Dedifferentiated amniotic fluid mesenchymal stem cell (primary cell): ENCODE measurements at regions not wholly inside any gene's neighbourhood (a gene's known extent, or its start where the extent isn't known, plus 50 kb on each side); places are given as distances from the start of the nearest gene placed in this dataset.
"Not testable (repeated sequence)": the region's sequence is repeated elsewhere in the genome, so short reads cannot be mapped to it uniquely, and the experiment has no call there.

Experiments used
- DNase-seq: peaks from one replicate; pipeline ENCODE4 v3.0.0-alpha.2; 2016; ENCODE audit errors: extremely low spot score

DNA sequence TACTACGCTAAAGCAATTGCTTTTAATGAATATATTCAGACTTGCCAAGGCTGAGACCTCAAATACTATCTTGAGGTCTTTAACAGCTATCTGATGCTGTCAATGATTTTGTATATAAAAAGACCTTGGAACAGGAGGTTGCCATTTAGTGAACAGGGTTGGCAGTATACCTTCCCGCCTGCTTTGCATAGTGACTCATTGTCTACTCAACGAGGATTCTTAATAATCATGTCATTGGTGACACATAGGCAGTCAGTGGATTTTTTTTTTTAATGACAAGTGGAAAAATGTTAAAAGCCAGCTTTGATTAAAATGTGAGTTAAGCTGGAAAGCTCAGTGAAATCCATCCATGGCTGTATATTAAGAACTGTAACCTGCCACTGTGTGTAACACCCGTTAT, 164.0 kb downstream of the ASMT start:
- DNase-seq = no peak

DNA sequence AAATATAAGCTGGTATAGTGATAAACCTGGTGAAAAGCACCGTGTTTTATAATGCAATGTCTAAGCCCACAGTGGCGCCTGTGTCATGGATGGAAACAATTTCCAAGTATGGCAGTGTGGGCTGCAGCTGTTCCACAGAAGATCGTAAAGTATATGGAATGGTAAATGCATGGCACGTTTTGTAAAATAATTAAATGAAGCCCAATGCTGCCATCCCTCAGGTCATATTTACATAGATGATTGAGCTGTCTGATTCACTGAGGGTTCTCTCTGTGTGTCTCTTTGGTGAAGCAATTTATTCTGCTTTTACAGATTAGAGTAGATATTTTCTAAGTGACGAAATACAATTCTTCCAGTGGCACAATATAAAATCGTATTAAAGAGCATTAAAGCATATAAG, 164.8 kb downstream of the ASMT start:
- DNase-seq = no peak

DNA sequence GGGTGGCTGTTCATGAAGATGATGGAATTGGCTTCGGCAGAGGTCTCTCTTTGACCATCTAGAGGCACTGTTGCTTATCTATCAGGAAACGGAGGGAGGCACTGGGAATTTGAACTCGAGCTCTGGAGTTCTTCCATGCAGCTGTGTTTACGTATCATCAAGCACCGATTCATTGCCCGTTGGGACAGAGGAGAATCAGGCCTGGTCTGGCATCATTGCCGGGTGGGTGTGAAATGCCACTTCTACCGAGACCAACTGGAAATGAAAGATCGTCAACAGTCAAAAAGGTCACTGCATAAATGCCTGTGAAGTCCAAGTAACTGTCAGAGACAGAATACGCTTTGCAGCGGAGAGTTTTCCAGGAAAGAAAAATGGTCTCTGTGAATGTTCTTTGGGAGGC, 166.9 kb downstream of the ASMT start:
- DNase-seq = no peak

DNA sequence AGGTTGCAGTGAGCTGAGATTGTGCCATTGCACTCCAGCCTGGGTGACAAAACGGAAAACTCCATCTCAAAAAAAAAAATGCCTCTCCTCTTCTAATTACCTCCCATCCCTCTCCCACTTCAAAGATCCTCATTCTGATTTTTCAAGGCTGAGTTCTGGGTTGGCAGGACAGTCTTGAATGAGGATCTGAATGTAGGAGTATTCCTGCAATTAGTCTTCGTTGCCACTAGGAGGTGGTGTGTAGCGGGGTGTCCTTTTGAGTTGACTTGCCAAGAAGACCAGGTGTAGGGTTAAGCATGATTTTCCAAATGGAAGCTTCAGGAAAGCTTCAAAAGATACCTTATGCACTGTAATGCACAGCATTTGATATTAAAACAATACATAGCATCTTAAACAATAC, 169.9 kb downstream of the ASMT start:
- no peak for DNase-seq

DNA sequence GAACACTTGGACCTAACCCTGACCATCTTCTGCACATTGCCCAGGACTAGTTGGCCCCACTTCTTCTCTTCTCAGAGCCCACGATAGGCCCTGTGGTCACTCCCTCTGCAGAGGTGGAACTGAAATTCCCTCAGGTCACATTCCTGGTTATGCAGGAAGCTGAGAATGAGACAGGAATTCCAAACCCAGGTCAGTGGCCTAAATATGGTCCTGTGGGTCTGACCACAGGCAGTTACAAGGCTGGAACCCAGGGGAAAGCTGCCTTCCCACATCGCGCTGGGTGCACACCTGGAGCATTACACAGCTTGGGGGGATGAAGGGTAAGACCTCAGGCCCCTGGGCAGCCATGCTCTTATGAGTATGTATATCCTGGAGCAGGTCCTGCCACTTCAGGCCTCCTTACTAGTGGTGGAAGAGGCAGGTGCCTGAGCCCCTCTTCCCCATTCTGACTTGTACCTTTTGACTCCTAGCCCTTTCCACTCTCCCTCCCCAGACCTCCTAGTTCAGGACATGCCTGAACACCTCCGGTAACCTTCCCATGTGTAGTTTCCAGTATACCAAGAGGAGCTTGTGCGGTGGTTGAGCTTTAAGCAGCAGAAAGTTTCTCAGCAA, 173.5 kb downstream of the ASMT start:
- no peak for DNase-seq

DNA sequence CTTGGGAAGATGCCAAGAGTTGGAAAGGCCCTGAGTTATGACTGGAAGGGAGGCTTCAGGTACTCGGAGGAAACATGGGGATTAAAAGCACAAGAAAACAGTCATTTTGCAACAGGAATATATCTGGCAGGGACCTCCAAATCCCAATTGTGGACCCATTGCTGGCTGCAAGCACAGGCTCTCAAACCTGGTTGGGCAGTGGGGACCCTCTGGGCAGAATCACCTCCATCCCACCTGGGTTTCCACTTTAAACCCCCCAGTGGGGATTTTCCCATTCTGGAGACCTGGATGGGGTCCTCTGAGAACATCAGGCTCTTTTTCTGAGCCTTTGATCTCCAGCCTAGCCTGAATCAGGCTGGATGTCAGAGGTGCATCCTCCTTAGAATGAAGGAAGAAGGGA, 177.8 kb downstream of the ASMT start:
- DNase-seq = no peak

DNA sequence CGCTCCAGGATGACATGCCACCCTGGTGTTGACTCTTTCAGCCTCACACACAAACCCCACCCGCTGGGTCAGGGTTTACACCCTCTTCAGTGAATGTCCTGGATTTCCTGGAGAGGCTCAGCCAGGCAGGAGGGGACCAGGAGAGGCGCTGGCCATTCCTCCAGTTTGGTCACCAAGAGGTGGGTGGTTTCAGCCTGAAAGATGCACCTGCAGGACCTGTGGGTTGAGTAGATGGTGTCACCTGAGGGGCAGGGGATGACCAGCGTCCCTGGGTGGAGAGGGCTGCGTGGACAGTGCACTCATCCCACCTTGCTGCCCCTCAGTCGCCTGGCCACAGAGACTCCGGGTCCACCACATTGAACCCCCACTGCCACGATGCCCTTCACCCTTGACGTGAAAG, 179.7 kb downstream of the ASMT start:
- no peak for DNase-seq

DNA sequence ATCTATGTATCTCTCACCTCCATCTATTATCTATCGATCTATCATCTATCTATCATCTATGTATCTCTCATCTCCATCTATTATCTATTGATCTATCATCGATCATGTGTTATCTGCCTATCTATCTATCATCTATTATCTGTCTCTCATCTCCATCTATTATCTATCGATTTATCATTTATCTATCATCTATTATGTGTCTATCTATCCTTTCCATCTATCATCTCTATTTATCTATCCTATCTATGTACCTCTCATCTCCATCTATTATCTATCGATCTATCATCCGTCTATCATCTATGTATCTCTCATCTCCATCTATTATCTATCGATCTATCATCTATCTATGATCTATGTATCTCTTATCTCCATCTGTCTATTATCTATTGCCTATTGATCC, 188.1 kb downstream of the ASMT start:
- DNase-seq = no peak

DNA sequence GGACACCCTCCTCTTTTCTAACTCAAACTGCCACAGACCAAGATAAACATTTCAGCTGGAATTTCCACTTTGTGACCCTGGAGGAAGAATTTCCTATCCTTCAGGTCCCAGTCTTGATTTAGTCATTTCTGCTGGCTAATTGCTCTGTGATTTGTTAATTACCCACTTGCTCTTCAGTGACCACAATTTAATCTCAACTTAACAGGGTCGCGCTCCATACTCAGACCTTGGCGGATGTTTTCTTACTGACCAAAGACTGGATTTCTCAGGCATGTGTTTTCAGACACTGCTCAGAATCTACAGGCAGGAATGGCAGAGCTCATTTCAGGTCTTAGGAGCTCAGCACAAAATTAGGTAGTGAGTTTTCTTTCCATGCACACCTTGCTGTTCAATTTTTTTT, 188.9 kb downstream of the ASMT start:
- DNase-seq = no peak

DNA sequence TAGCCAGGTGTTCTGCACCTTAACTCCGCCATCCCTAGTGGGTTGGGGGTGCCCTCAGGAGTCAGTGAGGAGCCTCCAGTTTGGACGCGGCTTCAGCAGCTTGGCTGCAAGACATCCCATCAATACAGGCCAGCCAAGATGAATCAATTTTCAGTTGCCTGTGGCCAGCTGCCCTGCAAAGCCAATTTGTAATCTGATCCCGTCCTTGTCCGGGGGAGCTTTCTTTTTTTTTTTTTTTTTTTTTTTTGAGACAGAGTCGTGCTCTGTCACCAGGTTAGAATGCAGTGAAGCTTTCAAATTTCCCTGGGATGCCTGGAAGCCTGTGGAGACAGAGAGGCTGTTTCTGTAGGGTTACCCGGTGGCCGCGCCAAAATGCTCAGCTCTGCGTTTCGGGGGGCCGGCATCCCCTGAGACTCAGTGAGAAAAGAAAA, 192.5 kb downstream of the ASMT start:
- no peak for DNase-seq

DNA sequence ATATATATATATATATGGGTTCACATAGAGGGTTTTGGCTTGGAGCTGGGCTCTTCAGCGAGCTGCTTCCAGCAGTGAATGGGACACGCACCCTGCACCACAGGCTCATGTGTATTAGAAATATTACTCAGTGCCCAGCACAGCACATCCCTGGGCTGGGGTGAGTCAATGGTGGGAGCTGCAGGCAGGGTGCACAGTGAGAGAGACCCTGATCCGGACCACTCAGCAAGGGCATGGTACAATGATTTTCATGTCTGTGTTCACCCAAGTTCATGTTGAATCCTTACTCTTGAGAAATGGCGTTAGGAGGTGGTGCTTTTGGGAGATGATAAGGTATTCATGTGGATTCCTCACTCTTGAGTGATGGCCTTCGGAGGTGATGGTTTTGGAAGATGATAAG, 194.7 kb downstream of the ASMT start:
- DNase-seq = no peak

DNA sequence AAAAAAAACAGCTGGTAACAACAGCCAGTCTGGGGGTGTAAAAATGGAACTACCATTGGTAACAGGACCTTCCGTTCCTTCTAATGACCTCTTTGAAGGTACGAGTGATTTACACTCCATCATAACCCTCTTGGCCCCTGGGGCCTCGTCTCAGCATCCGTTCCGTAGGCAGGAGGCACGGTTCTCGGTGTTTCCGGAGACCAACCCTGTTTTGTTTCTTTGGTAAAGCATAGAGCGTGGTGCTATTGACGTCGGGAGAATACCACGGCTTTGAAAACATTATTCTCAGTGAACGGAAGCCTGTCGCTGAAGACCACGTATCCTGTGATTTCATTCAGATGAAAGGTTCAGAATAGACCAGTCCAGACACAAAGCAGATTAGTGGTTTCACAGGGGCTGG, 198.9 kb downstream of the ASMT start:
- no peak for DNase-seq

DNA sequence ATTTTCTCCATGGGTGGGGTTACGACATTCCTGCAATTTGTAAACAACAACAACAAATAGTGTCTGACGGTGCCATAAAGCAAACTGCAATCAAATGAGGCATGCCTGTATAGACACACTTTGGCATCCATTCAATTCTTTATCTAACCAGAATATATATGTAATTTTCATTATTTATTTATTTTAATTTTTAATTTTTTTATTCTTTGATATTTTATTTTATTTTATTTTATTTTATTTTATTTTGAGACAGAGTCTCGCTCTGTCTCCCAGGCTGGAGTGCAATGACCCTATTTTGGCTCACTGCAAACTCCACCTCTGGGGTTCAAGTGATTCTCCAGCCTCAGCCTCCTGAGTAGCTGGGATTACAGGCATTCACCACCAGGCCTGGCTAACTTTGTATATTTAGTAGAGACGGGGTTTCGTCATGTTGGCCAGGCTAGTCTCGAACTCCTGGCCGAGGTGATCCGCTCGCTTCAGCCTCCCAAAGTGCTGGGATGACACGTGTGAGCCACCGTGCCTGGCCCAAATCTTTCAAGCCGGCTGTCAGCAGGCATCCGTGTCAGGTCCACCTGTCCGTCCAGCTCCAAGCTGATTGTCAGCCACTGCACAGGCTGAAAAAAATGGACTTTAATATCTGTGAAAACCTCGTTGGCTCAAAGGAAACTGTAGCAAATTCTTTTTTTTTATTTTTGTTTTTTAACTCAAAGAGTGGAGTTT, 200.8 kb downstream of the ASMT start:
- no peak for DNase-seq

DNA sequence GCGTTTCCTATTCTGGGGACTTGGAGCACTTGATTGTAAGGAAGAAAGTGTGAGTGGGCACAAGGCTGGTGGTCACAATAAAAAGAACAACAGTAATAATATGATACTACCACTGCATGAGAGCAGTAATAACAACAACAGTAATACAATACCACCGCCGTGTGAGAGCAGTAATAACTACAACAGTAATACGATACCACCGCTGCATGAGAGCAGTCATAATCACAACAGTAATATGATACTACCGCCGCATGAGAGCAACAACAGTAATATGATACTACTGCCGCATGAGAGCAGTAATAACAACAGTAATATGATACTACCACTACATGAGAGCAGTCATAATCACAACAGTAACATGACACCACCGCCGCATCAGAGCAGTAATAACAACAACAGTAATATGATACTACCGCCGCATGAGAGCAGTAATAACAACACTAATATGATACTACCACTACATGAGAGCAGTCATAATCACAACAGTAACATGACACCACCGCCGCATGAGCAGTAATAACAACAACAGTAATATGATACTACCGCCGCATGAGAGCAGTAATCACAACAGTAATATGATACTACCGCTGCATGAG, 201.6 kb downstream of the ASMT start:
- DNase-seq = not testable (repeated sequence)

DNA sequence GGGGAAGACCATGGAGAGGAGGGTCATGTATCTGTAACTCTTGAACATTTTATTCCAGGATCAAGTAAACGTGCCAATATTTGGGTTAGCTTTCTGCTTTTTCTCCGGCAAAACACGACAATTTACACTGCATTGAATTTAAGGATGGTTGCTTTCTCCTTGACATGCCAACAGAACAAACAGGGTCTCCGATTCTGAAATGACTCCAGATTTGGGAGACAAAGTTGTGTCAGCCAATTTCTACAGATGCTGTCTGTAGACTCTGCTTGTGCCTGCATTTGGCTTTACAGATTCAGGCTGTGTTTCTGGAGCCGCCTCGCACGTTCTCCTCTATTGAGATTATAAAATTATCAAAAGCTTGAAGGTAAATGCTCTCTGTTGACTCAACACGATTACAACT, 207.0 kb downstream of the ASMT start:
- no peak for DNase-seq

DNA sequence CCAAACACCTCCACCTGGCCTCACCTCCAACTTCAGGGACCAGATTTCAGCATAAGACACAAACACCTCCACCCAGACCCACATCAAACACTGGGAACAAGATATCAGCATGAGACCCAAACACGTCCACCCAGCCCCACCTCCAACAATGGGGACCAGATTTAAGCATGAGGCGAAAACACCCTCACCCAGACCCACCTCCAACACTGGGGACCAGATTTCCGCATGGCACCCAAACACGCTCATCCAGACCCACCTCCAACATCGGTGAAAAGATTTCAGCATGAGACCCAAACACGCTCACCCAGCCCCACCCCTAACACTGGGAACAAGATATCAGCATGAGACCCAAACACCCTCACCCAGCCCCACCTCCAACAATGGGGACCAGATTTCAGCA, 210.0 kb downstream of the ASMT start:
- no peak for DNase-seq

DNA sequence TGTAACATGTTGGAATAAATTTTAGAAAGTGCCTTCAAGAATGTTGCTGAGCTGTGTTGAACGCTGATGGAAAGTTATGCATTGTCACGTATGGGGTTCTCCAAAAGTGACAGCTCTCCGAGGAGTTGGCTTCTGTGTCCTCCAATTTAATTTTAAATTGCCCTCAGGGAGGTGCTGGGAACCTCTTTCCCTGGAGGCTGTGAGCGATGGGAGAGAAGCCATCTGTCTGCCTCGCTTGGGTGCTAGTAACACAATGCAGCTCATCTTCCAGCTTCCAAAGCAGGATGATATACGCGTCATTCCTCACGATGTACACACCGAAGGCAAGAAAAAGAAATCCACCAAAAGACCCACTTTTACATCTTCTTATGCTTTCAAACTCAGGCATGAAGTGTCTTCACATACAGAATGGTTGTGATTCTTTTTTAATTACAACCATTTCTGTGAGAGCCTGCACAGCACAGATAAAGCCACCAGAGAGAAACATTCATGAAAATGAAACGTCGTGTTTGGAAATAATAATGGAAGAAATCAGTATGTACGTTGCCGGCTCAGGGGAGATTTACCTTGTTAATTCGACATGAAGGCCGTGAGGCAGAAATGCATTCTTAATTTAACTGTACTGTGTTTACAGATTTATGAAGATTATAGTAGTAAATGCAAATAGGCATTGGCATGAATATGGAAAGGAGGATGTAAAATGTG, 218.9 kb downstream of the ASMT start:
- no peak for DNase-seq

DNA sequence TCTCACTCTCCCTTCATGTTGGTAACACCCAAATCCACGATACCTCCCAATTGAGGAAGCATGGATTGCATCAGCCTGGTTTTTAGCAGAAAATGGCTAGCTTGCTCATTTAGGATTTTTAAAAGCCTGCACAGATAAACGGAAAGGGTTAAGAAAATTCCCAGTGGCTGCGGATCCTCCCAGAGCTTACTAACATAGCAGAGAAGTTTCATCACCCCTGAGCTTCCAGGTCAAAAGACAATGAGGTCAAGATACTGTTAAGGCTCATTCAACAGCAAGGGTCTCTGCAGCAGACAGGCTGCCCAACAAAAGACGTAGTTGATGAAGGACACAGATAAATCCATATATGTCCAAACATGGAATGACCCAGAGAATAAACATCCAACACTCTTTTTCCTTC, 220.2 kb downstream of the ASMT start:
- DNase-seq = no peak

DNA sequence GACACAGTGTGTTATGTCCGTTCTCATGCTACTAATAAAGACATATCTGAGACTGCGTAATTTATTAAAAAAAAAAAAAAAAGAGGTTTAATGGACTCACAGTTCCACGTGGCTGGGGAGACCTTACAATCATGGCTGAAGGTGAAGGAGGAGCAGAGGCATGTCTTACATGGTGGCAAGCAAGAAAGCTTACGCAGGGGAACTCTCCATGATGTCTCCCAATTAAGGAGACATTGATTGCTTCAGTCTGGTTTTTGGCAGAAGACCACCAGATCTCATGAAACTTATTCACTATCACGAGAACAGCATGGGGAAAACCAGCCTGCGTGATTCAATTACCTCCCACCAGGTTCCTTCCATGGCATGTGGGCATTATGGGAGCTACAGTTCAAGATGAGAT, 221.8 kb downstream of the ASMT start:
- DNase-seq = no peak

DNA sequence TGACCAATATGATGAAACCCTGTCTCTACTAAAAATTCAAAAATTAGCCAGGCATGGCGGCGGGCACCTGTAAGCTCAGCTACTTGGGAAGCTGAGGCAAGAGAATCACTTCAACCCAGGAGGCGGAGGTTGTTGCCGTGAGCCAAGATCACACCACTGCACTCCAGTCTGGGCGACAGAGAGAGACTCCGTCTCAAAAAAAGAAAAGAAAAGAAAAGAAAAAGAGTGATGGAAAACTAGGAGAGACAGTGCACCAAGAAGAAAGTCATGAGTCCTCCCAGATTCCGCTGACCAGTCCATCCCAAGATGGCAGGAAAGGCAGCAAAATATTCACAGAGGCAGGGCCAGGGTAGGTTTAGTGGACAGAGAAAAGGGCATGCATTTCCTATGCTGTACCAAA, 226.9 kb downstream of the ASMT start:
- DNase-seq = no peak

DNA sequence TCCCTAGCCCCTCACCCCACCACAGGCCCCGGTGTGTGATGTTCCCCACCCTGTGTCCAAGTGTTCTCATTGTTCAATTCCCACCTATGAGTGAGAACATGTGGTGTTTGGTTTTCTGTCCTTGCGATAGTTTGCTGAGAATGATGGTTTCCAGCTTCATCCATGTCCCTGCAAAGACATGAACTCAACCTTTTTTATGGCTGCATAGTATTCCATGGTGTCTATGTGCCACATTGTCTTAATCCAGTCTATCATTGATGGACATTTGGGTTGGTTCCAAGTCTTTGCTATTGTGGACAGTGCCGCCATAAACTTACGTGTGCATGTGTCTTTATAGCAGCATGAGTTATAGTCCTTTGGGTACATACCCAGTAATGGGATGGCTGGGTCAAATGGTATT, 232.1 kb downstream of the ASMT start:
- DNase-seq = not testable (repeated sequence)

DNA sequence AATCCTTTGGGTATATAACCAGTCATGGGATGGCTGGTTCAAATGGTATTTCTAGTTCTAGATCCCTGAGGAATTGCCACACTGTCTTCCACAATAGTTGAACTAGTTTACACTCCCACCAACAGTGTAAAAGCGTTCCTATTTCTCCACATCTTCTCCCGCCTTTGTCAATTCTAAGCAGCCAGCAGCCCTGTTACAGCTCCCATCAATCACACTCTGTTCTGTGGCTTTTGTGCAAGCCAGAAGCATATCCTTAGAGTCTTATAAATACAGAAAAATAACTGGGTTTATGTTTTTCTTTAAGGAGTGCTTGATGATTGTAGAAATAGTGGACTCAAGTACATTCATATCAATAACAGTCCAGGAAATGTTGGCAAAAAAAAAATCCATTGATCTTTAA, 232.9 kb downstream of the ASMT start:
- not testable (repeated sequence) for DNase-seq

DNA sequence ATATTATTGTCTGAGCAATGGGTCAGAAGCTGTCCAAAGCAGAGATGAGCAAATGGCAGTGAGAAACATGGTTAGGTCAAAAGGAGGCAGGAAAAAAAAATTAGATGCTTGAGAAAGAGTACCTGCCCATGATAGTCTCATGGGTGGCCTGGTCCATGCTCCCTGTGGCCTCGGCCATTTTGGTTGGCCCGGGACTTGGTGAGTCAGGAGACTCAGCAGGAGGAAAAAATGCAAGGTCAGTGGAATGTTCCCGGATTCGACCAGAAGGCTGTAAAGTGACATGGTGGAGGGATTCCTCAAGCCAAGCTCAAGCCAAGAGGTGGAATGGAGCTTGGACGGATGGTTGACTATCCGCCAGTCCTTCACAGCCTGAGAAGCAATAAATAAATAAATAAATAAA, 236.7 kb downstream of the ASMT start:
- no peak for DNase-seq
